AG09309 (cell line): ENCODE measurements at regions not wholly inside any gene's neighbourhood (a gene's known extent, or its start where the extent isn't known, plus 50 kb on each side); places are given as distances from the start of the nearest gene placed in this dataset.

ENCODE experiments used
- DNase-seq: peaks from one replicate; pipeline ENCODE4 v3.0.0-alpha.2; 2010; ENCODE audit warnings: low read depth
- H3K4me3 ChIP-seq: 2 replicates; pipeline ENCODE4 v1.5.1; 2011; ENCODE audit warnings: mild to moderate bottlenecking, low read depth, low read length, moderate library complexity; ENCODE audit not compliant: control insufficient read depth
- TF ChIP-seq, protein P1 (sequence below): IDR thresholded peaks from 2 replicates; pipeline ENCODE4 v1.5.1; 2011; ENCODE audit warnings: mild to moderate bottlenecking, low read depth, low read length, inconsistent platforms; ENCODE audit not compliant: insufficient read depth, control insufficient read depth; ENCODE audit errors: missing control alignments

GRCh38 chr19:34118879-34119748 lies 53.2 kb upstream of the LSM14A start:
- TF ChIP-seq, protein P1, sequence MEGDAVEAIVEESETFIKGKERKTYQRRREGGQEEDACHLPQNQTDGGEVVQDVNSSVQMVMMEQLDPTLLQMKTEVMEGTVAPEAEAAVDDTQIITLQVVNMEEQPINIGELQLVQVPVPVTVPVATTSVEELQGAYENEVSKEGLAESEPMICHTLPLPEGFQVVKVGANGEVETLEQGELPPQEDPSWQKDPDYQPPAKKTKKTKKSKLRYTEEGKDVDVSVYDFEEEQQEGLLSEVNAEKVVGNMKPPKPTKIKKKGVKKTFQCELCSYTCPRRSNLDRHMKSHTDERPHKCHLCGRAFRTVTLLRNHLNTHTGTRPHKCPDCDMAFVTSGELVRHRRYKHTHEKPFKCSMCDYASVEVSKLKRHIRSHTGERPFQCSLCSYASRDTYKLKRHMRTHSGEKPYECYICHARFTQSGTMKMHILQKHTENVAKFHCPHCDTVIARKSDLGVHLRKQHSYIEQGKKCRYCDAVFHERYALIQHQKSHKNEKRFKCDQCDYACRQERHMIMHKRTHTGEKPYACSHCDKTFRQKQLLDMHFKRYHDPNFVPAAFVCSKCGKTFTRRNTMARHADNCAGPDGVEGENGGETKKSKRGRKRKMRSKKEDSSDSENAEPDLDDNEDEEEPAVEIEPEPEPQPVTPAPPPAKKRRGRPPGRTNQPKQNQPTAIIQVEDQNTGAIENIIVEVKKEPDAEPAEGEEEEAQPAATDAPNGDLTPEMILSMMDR, result no peak
- H3K4me3 ChIP-seq, result no peak overlapping the region
- no peak for DNase-seq

DNA sequence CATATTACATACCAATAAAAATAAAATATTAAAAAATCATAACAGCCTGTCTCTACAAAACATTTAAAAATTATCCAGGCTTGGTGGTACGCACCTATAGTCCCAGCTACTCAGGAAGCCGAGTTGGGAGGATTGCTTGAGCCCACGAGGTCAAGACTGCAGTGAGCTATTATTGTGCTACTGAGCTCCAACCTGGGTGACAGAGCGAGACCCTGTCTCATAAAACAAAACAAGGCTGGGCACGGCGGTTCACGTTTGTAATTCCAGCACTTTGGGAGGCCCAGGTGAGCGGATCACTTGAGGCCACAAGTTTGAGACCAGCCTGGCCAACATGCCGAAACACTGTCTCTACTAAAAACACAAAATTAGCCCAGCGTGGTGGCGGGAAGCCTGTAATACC lies 52.2 kb upstream of the LSM14A start:
- TF ChIP-seq, protein P1, result no peak
- DNase-seq, result no peak
- no peak overlapping the region for H3K4me3 ChIP-seq

DNA sequence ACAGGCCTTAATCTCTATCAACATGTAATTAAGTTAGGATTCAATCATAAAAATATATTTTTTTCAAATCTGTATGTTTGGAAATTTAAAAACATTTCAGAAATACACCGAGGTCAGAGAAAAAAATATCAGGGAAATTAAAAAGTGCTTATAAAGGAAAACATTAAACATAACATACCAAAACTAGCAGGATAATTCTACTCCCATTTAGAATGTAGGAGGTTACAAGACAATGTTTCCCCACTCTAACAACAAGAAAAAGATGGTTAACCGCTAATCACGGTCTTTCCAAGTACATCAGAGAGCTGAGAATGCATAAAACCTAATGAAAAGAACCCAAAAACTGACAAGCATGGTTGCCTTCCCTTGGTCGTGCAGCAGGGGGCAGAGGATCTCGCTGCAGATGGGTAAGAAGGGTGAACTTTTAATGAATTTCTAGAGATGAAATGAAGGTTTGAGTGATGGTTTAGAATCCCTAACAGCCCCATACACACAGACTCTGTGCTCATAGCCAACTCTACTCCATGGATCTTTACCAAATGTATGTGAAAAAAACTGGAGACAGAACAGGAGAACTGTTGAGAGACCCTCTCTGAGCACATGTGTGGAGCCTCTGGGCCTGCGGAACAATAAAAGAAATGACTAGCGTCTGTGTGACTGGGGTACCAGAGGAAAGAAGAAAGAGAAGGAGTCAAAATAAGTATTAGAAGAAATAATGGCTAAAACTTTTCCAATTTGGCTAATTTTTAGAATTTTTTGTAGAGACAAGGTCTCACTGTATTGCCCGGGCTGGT lies 51.3 kb upstream of the LSM14A start:
- no peak overlapping the region for H3K4me3 ChIP-seq
- DNase-seq, result no peak
- TF ChIP-seq, protein P1, result peak; percentile 87
